ENCODE measurements at regions not wholly inside any gene's neighbourhood (a gene's known extent, or its start where the extent isn't known, plus 50 kb on each side); places are given as distances from the start of the nearest gene placed in this dataset.

DNA sequence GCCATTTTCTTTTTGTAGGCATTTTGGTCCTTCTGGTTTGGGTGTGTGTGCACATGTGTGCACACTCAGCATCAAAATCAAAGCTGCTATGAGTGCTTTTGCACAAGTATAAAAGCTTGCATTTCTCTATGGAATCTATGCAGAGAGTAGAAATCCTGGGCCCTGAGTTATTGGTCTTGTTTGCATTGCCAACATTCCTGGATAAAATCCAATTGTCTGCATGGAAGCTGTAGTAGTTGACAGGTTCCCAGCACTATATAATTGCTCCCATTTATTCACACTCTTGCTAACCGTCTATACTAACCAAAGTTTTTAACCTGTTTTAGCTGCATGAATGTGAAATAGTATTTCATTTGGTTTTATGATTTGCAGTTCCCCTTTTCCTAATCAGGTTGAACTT lies 277.0 kb downstream of the FOXA2 start:
- H3K27ac Mint-ChIP-seq = no peak overlapping the region
- no peak for DNase-seq
- peaks cover 1% of the 10 kb centered on the region for H3K27me3 Mint-ChIP-seq
- H3K4me3 Mint-ChIP-seq = no peak overlapping the region
- ChIA-PET CTCF (no interaction called here), POLR2A (no interaction called here)
- intact Hi-C loops (cut with micrococcal nuclease) = no loop called here
- no peak for ATAC-seq (ENCODE audit: low read depth)
- H3K9me3 Mint-ChIP-seq = no peaks in the 10 kb centered on the region
- no peaks in the 10 kb centered on the region for H3K36me3 Mint-ChIP-seq (ENCODE audit: low read depth)
- H3K4me1 Mint-ChIP-seq = no peaks in the 10 kb centered on the region
- no peak for TF ChIP-seq CTCF (IDR thresholded peaks at IDR 0.05)

DNA sequence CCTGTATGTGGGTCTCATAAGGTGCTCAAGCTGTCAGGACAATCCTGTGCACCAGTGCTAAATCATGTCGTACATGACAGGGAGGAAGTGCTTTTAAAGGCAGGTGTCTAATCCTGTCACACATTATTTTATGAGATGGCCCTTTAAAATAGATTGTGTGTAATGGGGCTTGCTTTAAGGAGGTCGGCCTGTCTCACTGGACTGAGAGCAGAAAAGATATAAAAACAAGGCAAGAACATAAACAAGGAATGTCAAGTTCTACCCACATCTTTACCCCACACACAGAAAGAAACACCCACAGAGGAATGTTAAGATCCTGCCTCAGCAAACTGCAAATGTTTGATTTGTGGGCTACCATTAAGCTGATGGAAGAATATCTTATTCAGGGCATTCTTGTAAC lies 279.0 kb downstream of the FOXA2 start:
- CTCF ChIA-PET = no interaction called here
- no peak for ATAC-seq (ENCODE audit: low read depth)

GRCh38 chr20:22303523-22303922 lies 280.8 kb downstream of the FOXA2 start:
- Mint-ChIP-seq H3K4me3 (no peak overlapping the region), H3K36me3 (ENCODE audit: low read depth) (no peaks in the 10 kb centered on the region)

More for the DNA sequence above, 279.0 kb downstream of the FOXA2 start:
- Mint-ChIP-seq H3K27ac (no peak overlapping the region), H3K36me3 (ENCODE audit: low read depth) (no peaks in the 10 kb centered on the region), H3K4me1 (no peaks in the 10 kb centered on the region), H3K4me3 (no peak overlapping the region), H3K27me3 (peaks cover 1% of the 10 kb centered on the region), H3K9me3 (no peaks in the 10 kb centered on the region)
- POLR2A ChIA-PET = no interaction called here
- no peak for DNase-seq
- TF ChIP-seq CTCF (IDR thresholded peaks at IDR 0.05) = no peak
- intact Hi-C loops (cut with micrococcal nuclease) = no loop called here

DNA sequence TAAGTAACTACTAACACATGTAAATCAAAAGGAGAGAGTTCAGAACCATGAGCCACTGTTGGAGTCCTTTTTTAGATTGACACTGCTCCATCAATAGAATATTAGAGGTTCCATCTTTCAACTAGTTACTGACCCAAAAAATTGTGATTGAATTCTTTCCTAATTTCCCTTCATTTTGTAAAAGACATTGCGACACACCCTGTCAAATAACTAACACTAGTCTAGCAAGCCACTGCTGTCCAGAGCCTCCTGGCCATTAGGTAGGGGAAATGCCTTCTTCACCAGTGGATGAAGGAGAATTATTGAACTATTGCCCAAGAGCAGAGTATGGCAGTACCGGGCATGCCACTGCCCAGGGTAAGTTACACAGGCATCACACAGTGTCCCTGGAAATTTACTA lies 282.3 kb downstream of the FOXA2 start:
- no peak for TF ChIP-seq CTCF (IDR thresholded peaks at IDR 0.05)
- H3K27ac Mint-ChIP-seq = no peak overlapping the region
- ATAC-seq (ENCODE audit: low read depth) (no peak), DNase-seq (no peak)
- H3K36me3 Mint-ChIP-seq (ENCODE audit: low read depth) = no peaks in the 10 kb centered on the region
- no peaks in the 10 kb centered on the region for H3K27me3 Mint-ChIP-seq
- H3K4me1 Mint-ChIP-seq = no peaks in the 10 kb centered on the region
- ChIA-PET CTCF (no interaction called here), POLR2A (no interaction called here)
- no peak overlapping the region for H3K4me3 Mint-ChIP-seq
- H3K9me3 Mint-ChIP-seq = peaks cover 4% of the 10 kb centered on the region
- intact Hi-C loops (cut with micrococcal nuclease) = no loop called here

More at GRCh38 chr20:22303523-22303922, 280.8 kb downstream of the FOXA2 start:
- Mint-ChIP-seq H3K9me3 (peaks cover 4% of the 10 kb centered on the region), H3K27ac (no peak overlapping the region), H3K4me1 (no peaks in the 10 kb centered on the region), H3K27me3 (no peaks in the 10 kb centered on the region)
- ATAC-seq (ENCODE audit: low read depth) (no peak), DNase-seq (no peak)
- intact Hi-C loops (cut with micrococcal nuclease) = no loop called here
- TF ChIP-seq CTCF (IDR thresholded peaks at IDR 0.05) = no peak
- CTCF ChIA-PET = no interaction called here
- POLR2A ChIA-PET = no interaction called here

DNA sequence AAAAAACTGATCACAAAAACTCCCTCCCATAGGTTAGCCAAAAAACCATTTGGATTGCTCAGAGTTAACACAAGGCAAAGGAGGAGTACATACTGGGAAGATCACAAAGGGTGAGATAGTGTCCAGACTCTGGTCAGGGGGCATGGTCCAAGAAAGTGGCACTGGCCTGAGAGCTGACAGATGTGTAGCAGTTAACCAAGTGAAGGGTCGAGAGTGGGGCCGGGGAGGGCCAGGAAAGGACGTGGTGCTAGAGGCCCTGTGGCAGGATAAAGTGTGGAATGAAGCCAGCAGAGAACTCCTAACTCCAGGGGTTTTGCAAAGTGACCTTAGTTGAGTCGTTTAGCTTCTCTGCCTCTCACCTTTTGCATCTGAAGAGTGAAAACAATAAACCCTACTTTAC lies 290.5 kb downstream of the FOXA2 start:
- H3K4me3 Mint-ChIP-seq = no peak overlapping the region
- no peak for TF ChIP-seq CTCF (IDR thresholded peaks at IDR 0.05)
- no peaks in the 10 kb centered on the region for H3K9me3 Mint-ChIP-seq
- ATAC-seq (ENCODE audit: low read depth) (no peak), DNase-seq (no peak)
- no peaks in the 10 kb centered on the region for H3K27me3 Mint-ChIP-seq
- no peak overlapping the region for H3K27ac Mint-ChIP-seq
- intact Hi-C loops (cut with micrococcal nuclease) = no loop called here
- ChIA-PET POLR2A (no interaction called here), CTCF (no interaction called here)
- no peaks in the 10 kb centered on the region for H3K4me1 Mint-ChIP-seq
- H3K36me3 Mint-ChIP-seq (ENCODE audit: low read depth) = no peaks in the 10 kb centered on the region
